ENCODE measurements at regions not wholly inside any gene's neighbourhood (a gene's known extent, or its start where the extent isn't known, plus 50 kb on each side); places are given as distances from the start of the nearest gene placed in this dataset.

DNA sequence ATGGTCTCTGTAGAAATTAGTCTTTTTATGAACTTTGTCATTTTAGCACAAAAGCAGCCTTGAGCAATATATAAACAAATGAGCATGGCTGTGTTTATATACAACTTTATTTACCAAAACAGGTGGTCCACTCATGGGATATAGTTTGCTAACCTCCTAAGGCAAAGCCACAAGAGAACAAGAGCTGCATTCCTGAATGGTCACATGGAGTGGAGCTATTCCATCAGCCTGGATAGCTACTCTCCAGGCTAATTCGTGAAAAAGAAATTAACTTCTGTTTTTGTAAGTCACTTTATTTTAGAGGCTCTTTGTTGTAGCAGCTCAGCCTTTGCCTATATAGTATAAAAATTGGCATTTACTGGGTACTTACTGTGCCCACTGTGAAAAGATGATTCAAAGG lies 163.3 kb upstream of the FAM78B start:
- no peak overlapping the region for H3K27ac ChIP-seq
- no peak for DNase-seq (ENCODE audit: low read depth in 1 of 2, low spot score in 2 of 2)
- no peaks in the 10 kb centered on the region for H3K9me3 ChIP-seq (replicated peaks)

DNA sequence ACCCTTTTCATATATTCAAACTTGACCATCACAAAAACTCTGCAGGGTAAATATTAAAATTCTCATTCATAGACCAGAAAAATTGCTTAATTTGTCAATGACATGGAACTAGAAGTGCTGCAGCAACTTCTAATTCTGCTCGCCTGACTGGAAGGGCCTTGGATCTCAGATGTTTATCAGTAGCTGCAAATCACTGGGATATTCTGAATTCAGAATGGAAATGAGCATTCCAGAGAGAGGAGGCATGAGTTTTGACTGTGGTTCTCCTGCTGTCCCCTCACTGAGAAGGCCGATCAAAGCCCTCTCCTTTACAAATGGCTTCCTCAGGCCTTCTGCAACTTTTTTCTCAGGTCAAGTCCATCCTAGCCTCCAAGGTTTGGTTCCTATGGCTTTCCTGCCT lies 171.3 kb upstream of the FAM78B start:
- Histone ChIP-seq H3K4me3 (no peak overlapping the region), H3K27me3 (replicated peaks) (no peaks in the 10 kb centered on the region)

More for the DNA sequence above, 163.3 kb upstream of the FAM78B start:
- Histone ChIP-seq H3K4me3 (no peak overlapping the region), H3K27me3 (replicated peaks) (peaks cover 5% of the 10 kb centered on the region; the same call in 1 of the 2 replicates), H3K36me3 (no peaks in the 10 kb centered on the region), H3K4me1 (replicated peaks) (no peaks in the 10 kb centered on the region)

DNA sequence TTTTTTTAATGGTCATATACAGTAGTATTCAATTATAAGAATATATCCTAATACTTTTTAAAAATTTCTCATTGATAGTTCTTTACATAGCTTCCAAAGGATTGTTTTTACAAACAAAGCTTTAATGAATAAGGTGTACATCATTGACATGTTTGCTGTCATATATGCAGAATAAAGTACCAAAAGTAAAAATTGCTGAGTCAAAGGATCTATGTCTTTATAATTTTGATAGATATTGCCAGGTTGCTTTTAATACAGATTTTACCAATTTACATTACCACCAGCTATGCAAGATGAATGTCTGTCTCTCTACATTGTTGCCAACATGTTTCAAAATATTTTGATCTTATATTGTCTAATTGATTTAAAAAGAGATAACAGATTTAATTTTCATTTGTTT lies 173.9 kb upstream of the FAM78B start:
- Histone ChIP-seq H3K27me3 (replicated peaks) (no peaks in the 10 kb centered on the region), H3K4me1 (replicated peaks) (no peaks in the 10 kb centered on the region), H3K27ac (no peak overlapping the region), H3K36me3 (no peaks in the 10 kb centered on the region), H3K4me3 (no peak overlapping the region), H3K9me3 (replicated peaks) (no peaks in the 10 kb centered on the region)
- DNase-seq (ENCODE audit: low read depth in 1 of 2, low spot score in 2 of 2): no peak

More for the DNA sequence above, 171.3 kb upstream of the FAM78B start:
- Histone ChIP-seq H3K4me1 (replicated peaks) (no peaks in the 10 kb centered on the region), H3K36me3 (no peaks in the 10 kb centered on the region), H3K9me3 (replicated peaks) (no peaks in the 10 kb centered on the region), H3K27ac (no peak overlapping the region)
- no peak for DNase-seq (ENCODE audit: low read depth in 1 of 2, low spot score in 2 of 2)

DNA sequence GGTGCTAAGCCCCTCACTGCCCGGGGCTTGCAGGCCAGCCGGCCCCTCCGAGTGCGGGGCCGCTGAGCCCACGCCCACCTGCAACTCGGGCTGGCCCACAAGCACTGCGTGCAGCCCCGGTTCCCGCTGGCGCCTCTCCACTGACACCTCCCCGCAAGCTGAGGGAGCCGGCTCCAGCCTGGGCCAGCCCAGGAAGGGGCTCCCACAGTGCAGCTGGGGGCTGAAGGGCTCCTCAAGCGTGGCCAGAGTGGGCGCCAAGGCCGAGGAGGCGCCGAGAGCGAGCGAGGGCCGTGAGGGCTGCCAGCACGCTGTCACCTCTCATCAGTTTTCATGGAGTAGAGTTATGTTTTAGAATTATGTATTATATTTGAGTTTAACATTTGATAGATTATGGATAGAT lies 176.5 kb upstream of the FAM78B start:
- Histone ChIP-seq H3K27ac (no peak overlapping the region), H3K27me3 (replicated peaks) (no peaks in the 10 kb centered on the region), H3K4me1 (replicated peaks) (no peaks in the 10 kb centered on the region), H3K36me3 (no peaks in the 10 kb centered on the region), H3K4me3 (no peak overlapping the region), H3K9me3 (replicated peaks) (no peaks in the 10 kb centered on the region)
- DNase-seq (ENCODE audit: low read depth in 1 of 2, low spot score in 2 of 2): no peak

DNA sequence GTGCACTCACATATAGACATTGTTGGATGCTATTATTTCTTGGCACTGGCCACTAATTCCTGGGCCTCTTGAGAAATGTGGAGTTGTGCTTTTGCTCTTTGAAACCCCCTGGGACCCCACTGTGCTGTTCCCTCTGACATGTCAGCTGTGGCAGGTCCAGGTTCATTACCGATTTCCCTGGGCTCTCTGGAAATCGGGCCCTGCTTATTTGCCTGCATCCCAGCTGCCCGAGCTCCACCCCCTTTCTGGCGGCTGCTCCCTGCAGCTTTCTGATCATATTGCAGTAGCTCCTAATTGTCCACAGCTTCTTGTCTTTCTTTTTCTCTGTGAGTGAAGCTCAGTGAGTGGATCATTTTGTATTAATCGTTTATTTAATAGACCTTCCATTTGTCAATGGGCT lies 183.7 kb upstream of the FAM78B start:
- H3K4me3 ChIP-seq: no peak overlapping the region
- H3K27me3 ChIP-seq (replicated peaks): no peaks in the 10 kb centered on the region
- no peaks in the 10 kb centered on the region for H3K36me3 ChIP-seq
- H3K27ac ChIP-seq: no peak overlapping the region
- no peaks in the 10 kb centered on the region; the same call in 1 of the 2 replicates for H3K9me3 ChIP-seq (replicated peaks)
- DNase-seq (ENCODE audit: low read depth in 1 of 2, low spot score in 2 of 2): no peak
- H3K4me1 ChIP-seq (replicated peaks): no peaks in the 10 kb centered on the region

DNA sequence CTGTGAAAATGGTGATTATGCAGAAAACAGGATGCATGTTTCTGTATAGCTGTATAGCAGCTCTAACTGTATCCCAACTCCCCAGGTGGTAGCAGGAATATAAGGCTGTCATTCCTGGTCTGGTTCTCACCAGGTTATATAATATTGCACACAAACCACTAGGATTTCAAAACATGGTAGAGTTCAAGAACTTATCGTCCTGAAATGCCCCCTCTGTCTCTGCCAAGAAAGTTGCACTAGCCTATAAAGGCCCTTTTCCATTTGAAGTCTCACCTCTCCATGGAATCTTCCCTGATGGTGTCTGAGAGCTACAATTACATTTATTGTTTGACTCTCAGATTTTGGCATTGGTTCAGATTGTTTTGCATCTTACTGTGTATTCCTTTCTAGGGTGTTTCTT lies 184.9 kb upstream of the FAM78B start:
- DNase-seq (ENCODE audit: low read depth in 1 of 2, low spot score in 2 of 2): no peak
- Histone ChIP-seq H3K27me3 (replicated peaks) (no peaks in the 10 kb centered on the region), H3K4me1 (replicated peaks) (no peaks in the 10 kb centered on the region)

DNA sequence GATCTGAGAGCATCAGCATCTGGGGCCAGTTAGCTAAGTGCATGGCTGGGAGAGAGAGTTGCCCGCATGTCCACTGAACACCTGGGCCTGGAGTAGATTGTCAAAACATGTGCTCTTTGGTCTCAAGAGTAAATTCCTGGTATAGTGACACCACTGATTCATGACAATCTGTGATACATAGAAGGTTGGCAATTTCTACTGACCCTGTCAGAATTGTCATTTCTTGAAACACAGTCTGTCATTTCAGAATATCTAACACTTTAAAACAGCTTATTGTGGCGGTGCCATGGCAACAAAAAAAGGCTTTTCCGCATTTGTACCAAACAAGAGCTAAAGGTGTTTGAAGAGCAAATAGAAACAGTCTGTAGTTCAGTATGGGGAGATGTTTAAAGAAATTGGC lies 186.4 kb upstream of the FAM78B start:
- DNase-seq (ENCODE audit: low read depth in 1 of 2, low spot score in 2 of 2): no peak
- Histone ChIP-seq H3K4me1 (replicated peaks) (no peaks in the 10 kb centered on the region), H3K27ac (no peak overlapping the region), H3K27me3 (replicated peaks) (no peaks in the 10 kb centered on the region), H3K4me3 (no peak overlapping the region), H3K36me3 (no peaks in the 10 kb centered on the region), H3K9me3 (replicated peaks) (no peaks in the 10 kb centered on the region; the same call in 1 of the 2 replicates)

More for the DNA sequence above, 184.9 kb upstream of the FAM78B start:
- Histone ChIP-seq H3K9me3 (replicated peaks) (no peaks in the 10 kb centered on the region; the same call in 1 of the 2 replicates), H3K27ac (no peak overlapping the region), H3K4me3 (no peak overlapping the region), H3K36me3 (no peaks in the 10 kb centered on the region)

DNA sequence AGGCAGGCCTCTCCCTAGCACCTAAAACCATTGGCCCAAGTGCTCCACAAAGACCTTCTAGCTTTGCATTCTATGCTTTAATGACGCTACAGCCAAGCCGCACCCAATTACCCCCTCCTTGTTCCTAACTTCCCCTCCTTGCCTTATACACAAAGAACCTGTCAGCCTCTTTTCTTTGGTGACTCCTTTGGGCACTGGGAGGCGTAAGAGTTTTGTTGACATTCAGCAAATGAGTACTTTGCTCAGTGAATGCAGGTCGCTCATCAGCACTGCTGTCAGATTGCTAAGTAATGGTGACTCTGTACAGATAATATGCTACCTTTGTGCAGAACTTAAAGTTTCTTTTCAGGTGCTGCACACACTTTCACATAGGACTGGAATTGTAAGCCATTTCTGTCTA lies 187.6 kb upstream of the FAM78B start:
- H3K4me1 ChIP-seq (replicated peaks): no peaks in the 10 kb centered on the region
- no peak for DNase-seq (ENCODE audit: low read depth in 1 of 2, low spot score in 2 of 2)
- H3K27ac ChIP-seq: no peak overlapping the region
- H3K36me3 ChIP-seq: no peaks in the 10 kb centered on the region
- H3K27me3 ChIP-seq (replicated peaks): no peaks in the 10 kb centered on the region
- no peak overlapping the region for H3K4me3 ChIP-seq
- no peaks in the 10 kb centered on the region; the same call in 1 of the 2 replicates for H3K9me3 ChIP-seq (replicated peaks)

DNA sequence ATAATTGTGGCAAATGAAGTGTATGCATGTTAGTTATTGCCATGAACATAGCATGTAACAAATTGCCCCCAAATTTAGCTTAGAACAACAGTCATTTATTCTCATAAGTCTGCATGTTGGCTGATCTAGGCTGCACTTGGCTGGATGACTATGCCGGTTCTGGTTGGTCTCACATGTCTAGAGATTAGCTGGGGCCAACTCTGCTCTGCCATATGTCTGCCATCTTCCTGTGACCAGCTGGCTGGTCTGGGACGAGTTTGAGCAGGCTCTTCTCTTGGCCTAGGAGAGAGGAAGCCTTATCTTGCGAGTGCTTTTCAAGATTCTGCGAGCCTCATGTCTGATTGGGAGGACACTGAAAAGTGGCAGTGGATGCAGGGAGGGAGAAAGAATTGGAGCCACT lies 198.3 kb upstream of the FAM78B start:
- DNase-seq (ENCODE audit: low read depth in 1 of 2, low spot score in 2 of 2): no peak
- Histone ChIP-seq H3K27ac (no peak overlapping the region), H3K36me3 (no peaks in the 10 kb centered on the region), H3K4me1 (replicated peaks) (no peaks in the 10 kb centered on the region), H3K9me3 (replicated peaks) (no peaks in the 10 kb centered on the region), H3K27me3 (replicated peaks) (no peaks in the 10 kb centered on the region), H3K4me3 (no peak overlapping the region)

DNA sequence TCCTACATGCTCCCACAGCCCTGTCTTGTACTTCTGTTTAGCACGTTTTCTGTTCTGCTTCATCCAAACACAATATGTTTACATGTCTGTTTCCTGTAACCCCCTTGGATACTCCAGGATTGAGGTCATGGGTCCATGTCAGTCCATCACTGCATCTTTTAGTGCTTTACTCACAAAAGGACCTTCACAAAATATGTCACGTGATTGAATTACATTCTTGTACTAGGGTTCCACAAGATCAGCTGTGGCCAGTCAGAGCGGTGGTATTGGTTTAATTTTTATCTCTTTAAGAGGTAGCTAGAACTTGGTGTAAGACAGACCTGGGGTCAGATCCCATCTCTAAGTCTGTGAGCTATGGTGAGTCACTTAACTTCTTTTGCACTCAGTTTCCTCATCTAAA lies 201.2 kb upstream of the FAM78B start:
- Histone ChIP-seq H3K4me3 (no peak overlapping the region), H3K27ac (no peak overlapping the region), H3K4me1 (replicated peaks) (no peaks in the 10 kb centered on the region), H3K9me3 (replicated peaks) (no peaks in the 10 kb centered on the region), H3K36me3 (no peaks in the 10 kb centered on the region), H3K27me3 (replicated peaks) (no peaks in the 10 kb centered on the region)
- no peak for DNase-seq (ENCODE audit: low read depth in 1 of 2, low spot score in 2 of 2)

DNA sequence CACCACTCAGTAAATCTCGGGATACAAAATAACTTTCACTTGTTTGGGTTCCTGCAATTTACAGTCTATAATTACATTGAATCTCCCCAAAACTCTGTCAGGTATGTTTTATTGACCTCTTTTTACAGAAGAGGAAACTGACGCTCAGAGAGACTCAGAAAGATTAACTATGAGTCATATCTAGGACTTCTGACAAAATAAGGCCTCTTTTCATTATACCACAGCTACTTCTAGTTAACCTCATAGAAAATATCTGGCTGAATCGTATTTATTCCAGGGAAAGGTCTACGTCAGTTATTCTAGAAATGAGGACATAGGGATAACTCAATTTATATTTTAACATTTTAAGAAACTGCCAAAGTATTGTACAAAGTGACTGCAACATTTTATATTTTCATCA lies 211.1 kb upstream of the FAM78B start:
- Histone ChIP-seq H3K4me1 (replicated peaks) (peaks cover 22% of the 10 kb centered on the region), H3K9me3 (replicated peaks) (no peaks in the 10 kb centered on the region), H3K4me3 (no peak overlapping the region), H3K27me3 (replicated peaks) (no peaks in the 10 kb centered on the region), H3K27ac (no peak overlapping the region), H3K36me3 (no peaks in the 10 kb centered on the region)
- DNase-seq (ENCODE audit: low read depth in 1 of 2, low spot score in 2 of 2): no peak

DNA sequence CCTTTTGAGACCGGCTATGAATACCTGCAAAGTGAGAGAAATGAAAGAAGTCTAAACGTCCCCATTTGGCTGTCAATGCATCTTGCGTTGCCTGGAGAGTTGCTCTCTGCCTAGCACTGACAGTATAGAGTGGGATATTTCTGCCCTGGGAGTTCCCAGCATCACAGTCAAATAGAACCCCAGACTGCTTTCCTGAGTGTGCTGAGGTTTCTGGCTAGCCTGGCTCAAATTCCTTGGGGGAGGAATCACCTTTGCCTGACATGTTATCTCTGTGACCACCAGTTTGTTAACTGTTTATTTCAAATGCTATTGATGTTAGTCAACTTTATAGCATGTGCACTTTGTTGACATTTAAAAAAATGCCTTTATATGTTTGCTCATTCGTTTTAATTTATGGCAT lies 212.0 kb upstream of the FAM78B start:
- no peak overlapping the region for H3K27ac ChIP-seq
- no peaks in the 10 kb centered on the region for H3K9me3 ChIP-seq (replicated peaks)
- DNase-seq (ENCODE audit: low read depth in 1 of 2, low spot score in 2 of 2): peak in 1 of 2 experiments; percentile 37
- no peaks in the 10 kb centered on the region for H3K36me3 ChIP-seq
- no peaks in the 10 kb centered on the region for H3K27me3 ChIP-seq (replicated peaks)
- no peak overlapping the region for H3K4me3 ChIP-seq
- peaks cover 22% of the 10 kb centered on the region for H3K4me1 ChIP-seq (replicated peaks)

DNA sequence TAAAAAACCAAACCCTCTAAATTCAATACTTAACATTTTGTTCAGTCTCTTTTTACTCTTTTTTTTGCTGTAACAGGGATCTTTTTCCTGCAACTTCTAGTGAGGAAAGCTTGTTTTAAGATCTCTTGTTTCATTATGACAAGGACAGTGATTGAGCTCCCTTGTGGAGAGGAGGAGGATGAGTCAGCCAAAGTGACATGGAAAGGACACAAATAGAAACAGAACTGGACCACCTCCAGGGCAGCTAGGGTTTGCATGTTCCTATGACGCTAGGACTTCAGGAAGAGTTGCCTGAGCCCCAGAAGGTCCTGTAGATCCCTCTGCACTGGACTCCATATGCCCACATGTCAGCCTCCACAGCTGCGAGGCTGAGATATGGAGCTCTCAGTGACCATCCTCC lies 212.6 kb upstream of the FAM78B start:
- H3K9me3 ChIP-seq (replicated peaks): no peaks in the 10 kb centered on the region
- no peak overlapping the region for H3K4me3 ChIP-seq
- H3K27me3 ChIP-seq (replicated peaks): no peaks in the 10 kb centered on the region
- H3K4me1 ChIP-seq (replicated peaks): peaks cover 22% of the 10 kb centered on the region
- H3K36me3 ChIP-seq: no peaks in the 10 kb centered on the region
- peak overlapping the region; percentile 39; the same call in 1 of the 2 replicates for H3K27ac ChIP-seq
- peak in 1 of 2 experiments; percentile 31 for DNase-seq (ENCODE audit: low read depth in 1 of 2, low spot score in 2 of 2)

DNA sequence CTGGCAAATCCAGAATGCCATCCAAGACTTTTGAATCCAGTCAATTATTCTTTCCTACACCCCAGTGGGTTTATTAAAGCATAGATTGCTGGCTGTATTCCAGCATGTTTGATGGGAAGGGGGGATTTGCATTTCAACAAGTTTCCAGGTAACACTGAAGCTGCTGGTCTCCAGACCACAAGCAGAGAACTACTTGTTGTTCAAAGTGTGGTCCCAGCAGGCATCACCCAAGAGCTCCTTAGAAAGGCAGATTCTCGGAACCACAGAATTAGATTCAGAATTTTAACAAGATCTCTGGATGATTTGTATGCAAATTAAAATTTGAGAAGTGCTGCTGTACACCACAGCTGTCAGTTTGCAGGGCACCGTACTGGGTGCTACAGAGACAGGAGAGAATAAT lies 216.3 kb upstream of the FAM78B start:
- Histone ChIP-seq H3K36me3 (no peaks in the 10 kb centered on the region), H3K4me3 (no peak overlapping the region), H3K9me3 (replicated peaks) (no peaks in the 10 kb centered on the region), H3K4me1 (replicated peaks) (peaks cover 20% of the 10 kb centered on the region), H3K27me3 (replicated peaks) (no peaks in the 10 kb centered on the region), H3K27ac (no peak overlapping the region)
- DNase-seq (ENCODE audit: low read depth in 1 of 2, low spot score in 2 of 2): no peak

DNA sequence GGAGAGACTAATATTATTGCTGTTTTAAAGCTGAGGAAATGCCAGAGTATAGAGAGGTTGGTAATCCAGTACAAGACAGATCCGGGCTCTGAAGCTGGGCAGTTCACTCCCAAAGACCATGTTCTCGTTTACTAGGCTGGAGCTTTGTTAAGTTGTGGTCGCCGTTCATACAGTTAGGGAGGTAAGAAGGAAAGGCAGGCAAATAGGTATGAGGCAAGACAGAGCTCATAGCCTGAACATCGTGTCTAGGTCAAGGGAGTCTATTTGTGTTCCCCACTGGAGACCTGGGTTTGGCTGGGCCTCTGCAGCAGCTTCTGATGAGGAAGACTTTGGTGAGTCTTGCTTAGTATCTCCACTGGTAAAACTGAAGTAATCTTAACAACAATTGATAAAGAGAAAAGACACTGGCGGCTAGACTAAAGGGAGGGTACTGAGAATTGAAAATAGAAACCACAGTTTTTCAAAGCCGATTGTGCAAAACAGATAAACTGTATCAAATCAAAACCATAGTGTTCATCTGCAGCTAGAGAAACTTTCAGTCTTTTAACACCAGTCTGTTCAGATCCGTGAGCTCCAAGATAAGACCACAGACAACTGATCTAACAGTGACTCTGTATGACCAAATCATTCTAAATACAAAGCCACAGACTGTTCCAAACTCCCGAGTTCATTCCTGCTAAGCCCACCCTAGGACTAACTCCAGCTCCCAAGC lies 217.0 kb upstream of the FAM78B start:
- no peaks in the 10 kb centered on the region for H3K36me3 ChIP-seq
- H3K27me3 ChIP-seq (replicated peaks): no peaks in the 10 kb centered on the region
- no peak overlapping the region for H3K4me3 ChIP-seq
- H3K27ac ChIP-seq: no peak overlapping the region
- peaks cover 13% of the 10 kb centered on the region for H3K4me1 ChIP-seq (replicated peaks)
- H3K9me3 ChIP-seq (replicated peaks): no peaks in the 10 kb centered on the region
- DNase-seq (ENCODE audit: low read depth in 1 of 2, low spot score in 2 of 2): no peak

All from SJSA1 (cell line).